Type B pancreatic cell (in vitro differentiated cells): ENCODE measurements at regions not wholly inside any gene's neighbourhood (a gene's known extent, or its start where the extent isn't known, plus 50 kb on each side); places are given as distances from the start of the nearest gene placed in this dataset.
"Not testable (repeated sequence)": the region's sequence is repeated elsewhere in the genome, so short reads cannot be mapped to it uniquely, and the experiment has no call there.

ENCODE experiments used
- DNase-seq: peaks from one replicate; pipeline ENCODE4 v3.0.0; 2021; ENCODE audit warnings: mixed read lengths; ENCODE audit not compliant: unreplicated experiment; ENCODE audit errors: extremely low spot score
- H3K27ac Mint-ChIP-seq: 2 replicates; pipeline ENCODE4 v1.8.0; 2021; ENCODE audit warnings: mild to moderate bottlenecking, mixed read lengths
- H3K27me3 Mint-ChIP-seq: 2 replicates; pipeline ENCODE4 v1.8.0; 2021; ENCODE audit warnings: mixed read lengths
- H3K36me3 Mint-ChIP-seq: 2 replicates; pipeline ENCODE4 v1.8.0; 2021; ENCODE audit warnings: mixed read lengths
- H3K4me1 Mint-ChIP-seq: one replicate; pipeline ENCODE4 v1.8.0; 2021; ENCODE audit warnings: mixed read lengths; ENCODE audit not compliant: unreplicated experiment
- H3K4me3 Mint-ChIP-seq: 2 replicates; pipeline ENCODE4 v1.8.0; 2021; ENCODE audit warnings: mild to moderate bottlenecking, mixed read lengths
- H3K9me3 Mint-ChIP-seq: 2 replicates; pipeline ENCODE4 v1.8.0; 2021; ENCODE audit warnings: mixed read lengths
- CTCF ChIP-seq: fragments of 200-600 bp; sonication (generic); conservative IDR thresholded peaks from 2 replicates; pipeline ENCODE4 v1.5.0; 2021; ENCODE audit warnings: antibody characterized with exemption, mild to moderate bottlenecking

DNA sequence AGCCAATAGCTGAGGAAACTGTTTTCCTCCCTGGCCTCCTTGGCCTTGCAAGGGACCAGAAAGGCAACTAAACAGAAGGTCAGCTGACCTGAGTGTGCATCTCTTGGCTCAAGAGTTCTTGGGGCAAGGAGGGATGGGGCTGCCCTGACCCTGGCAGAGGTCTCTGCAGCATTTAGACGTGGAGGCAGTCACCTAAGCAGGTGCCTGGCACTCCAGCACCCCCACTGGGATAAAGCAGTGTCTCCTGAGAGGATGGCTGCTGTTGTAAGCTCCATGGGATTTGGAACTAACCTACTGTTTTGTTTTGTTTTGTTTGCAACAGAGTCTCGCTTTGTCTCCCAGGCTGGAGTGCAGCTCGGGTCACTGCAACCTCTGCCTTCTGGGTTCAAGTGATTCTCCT lies 185.2 kb downstream of the TBC1D2B start:
- DNase-seq, result no peak
- Mint-ChIP-seq H3K27ac (no peak overlapping the region), H3K36me3 (no peaks in the 10 kb centered on the region), H3K27me3 (peaks cover 4% of the 10 kb centered on the region), H3K9me3 (no peaks in the 10 kb centered on the region), H3K4me1 (peaks cover 15% of the 10 kb centered on the region), H3K4me3 (no peak overlapping the region)
- no peak for TF ChIP-seq CTCF

- not testable (repeated sequence) for DNase-seq, H3K27me3 Mint-ChIP-seq, H3K9me3 Mint-ChIP-seq, H3K4me3 Mint-ChIP-seq, H3K36me3 Mint-ChIP-seq, H3K27ac Mint-ChIP-seq
- H3K4me1 Mint-ChIP-seq, result peaks cover 15% of the 10 kb centered on the region
Observed at GRCh38 chr15:77891862-77892261, 185.6 kb downstream of the TBC1D2B start.

- not testable (repeated sequence) for H3K27me3 Mint-ChIP-seq, H3K27ac Mint-ChIP-seq, DNase-seq, H3K36me3 Mint-ChIP-seq, H3K4me3 Mint-ChIP-seq, H3K9me3 Mint-ChIP-seq
- H3K4me1 Mint-ChIP-seq, result peaks cover 15% of the 10 kb centered on the region
Observed at GRCh38 chr15:77890911-77891801, 186.4 kb downstream of the TBC1D2B start.

GRCh38 chr15:77889828-77890725 lies 187.4 kb downstream of the TBC1D2B start:
- H3K4me3 Mint-ChIP-seq, H3K27me3 Mint-ChIP-seq, H3K9me3 Mint-ChIP-seq, DNase-seq, H3K36me3 Mint-ChIP-seq, H3K27ac Mint-ChIP-seq: not testable (repeated sequence)
- peaks cover 12% of the 10 kb centered on the region for H3K4me1 Mint-ChIP-seq

- no peak for TF ChIP-seq CTCF
- H3K4me1 Mint-ChIP-seq, result peaks cover 10% of the 10 kb centered on the region
- no peak overlapping the region for H3K27ac Mint-ChIP-seq
- DNase-seq, result no peak
- no peak overlapping the region for H3K4me3 Mint-ChIP-seq
- no peaks in the 10 kb centered on the region for H3K36me3 Mint-ChIP-seq
- no peaks in the 10 kb centered on the region for H3K9me3 Mint-ChIP-seq
- no peaks in the 10 kb centered on the region for H3K27me3 Mint-ChIP-seq
Observed at GRCh38 chr15:77889009-77889806, 188.3 kb downstream of the TBC1D2B start.

DNA sequence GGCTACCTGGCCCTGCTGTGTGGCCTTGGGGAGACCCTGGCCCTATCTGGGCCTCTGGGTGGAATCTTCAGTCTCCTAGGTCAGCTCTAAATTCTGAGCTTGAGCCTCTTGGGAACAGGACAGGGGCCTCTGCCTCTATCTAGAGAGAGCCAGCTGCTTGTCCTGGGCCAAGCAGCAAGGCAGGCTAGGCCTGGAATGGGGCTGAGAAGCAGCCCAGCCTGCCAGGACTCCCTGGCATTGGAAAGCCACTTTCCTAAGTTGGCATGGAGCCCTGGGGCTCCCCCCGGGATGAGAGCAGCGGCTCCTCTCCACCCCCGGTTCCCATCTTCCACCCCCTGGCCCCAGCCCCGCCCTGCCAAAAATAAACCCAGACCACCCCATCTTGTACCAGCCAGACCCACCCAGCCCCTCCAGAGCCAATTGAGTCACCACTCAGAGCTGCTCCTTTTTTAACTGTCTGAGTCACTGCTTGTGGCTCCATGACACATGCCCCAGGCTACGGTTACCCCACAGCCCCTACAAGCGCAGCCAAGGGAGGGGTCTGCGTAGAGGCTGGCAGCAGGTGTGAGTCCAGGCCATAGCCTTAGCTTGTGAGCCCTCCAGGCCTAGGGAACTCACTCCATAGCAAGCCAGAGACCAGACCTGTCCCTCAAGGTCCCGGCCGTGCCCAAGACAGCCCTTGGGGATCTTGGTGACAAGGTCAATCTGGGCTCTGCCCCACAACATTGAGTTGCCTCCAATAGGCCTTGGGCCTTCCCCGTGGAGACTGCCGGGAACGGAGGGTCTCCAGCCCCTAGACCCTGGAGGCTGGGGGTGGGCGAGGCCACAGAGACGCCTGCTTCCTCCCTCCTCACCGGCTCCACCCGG lies 189.7 kb downstream of the TBC1D2B start:
- not testable (repeated sequence) for DNase-seq, H3K36me3 Mint-ChIP-seq, H3K9me3 Mint-ChIP-seq, H3K4me1 Mint-ChIP-seq, H3K27ac Mint-ChIP-seq, H3K4me3 Mint-ChIP-seq, H3K27me3 Mint-ChIP-seq
